Esophagus squamous epithelium (tissue), 5 donors: ENCODE measurements at regions not wholly inside any gene's neighbourhood (a gene's known extent, or its start where the extent isn't known, plus 50 kb on each side); places are given as distances from the start of the nearest gene placed in this dataset.

Source experiments
- DNase-seq: peaks from one replicate; lab custom pipeline; 2025; lab: John Stamatoyannopoulos, UW
- H3K27ac ChIP-seq, 4 donors: fragments of 200-600 bp; sonication (generic); one replicate each; pipeline ENCODE4 v1.5.1; 2016 to 2019; ENCODE audit warnings: mild to moderate bottlenecking in 1 of 4
- H3K27me3 ChIP-seq, 4 donors: fragments of 200-600 bp; sonication (generic); 1 replicate in 3 of 4; 2 replicates in 1 of 4; pipeline versions ENCODE4 v1.5.1 to v1.6.0; 2017 to 2021; ENCODE audit warnings: antibody characterized with exemption in 1 of 4
- H3K36me3 ChIP-seq, 3 donors: fragments of 200-600 bp; sonication (generic); one replicate each; pipeline ENCODE4 v1.5.1; 2016 to 2019
- H3K4me1 ChIP-seq, 3 donors: fragments of 200-600 bp; sonication (generic); one replicate each; pipeline ENCODE4 v1.5.1; 2017 to 2019
- H3K4me3 ChIP-seq, 4 donors: fragments of 200-600 bp; sonication (generic); 1 replicate in 3 of 4; 2 replicates in 1 of 4; pipeline ENCODE4 v1.5.1; 2016 to 2019; ENCODE audit warnings: mild to moderate bottlenecking in 2 of 4, moderate library complexity in 1 of 4
- H3K9me3 ChIP-seq, 3 donors: fragments of 200-600 bp; sonication (generic); one replicate each; pipeline ENCODE4 v1.5.1; 2016 to 2019
- CTCF ChIP-seq, 6 experiments: fragments of 450-650 bp in 4 of 6; fragments of 200-600 bp in 2 of 6; sonication (generic) in 2 of 6; IDR thresholded peaks; one replicate each; pipeline ENCODE4 v1.5.1; 2016 to 2019; ENCODE audit warnings: antibody characterized with exemption in 6 of 6, mild to moderate bottlenecking in 4 of 6, moderate library complexity in 4 of 6
- POLR2A ChIP-seq, 4 donors: fragments of 450-650 bp; IDR thresholded peaks; one replicate each; pipeline ENCODE4 v1.6.1; 2017; ENCODE audit warnings: antibody characterized with exemption in 4 of 4, mild to moderate bottlenecking in 4 of 4, moderate library complexity in 3 of 4
- WGBS, 2 donors: methylation state at CpG; one replicate each; pipeline ENCODE4 v1.1.5; 2018; 5-methylcytosine and 5-hydroxymethylcytosine counted together
- intact Hi-C: fragments of 100-400 bp; cut with DNase I; formaldehyde crosslinking; loops from one replicate; pipeline ENCODE4 v1.15.0; 2022
- donor health status: DM: yes; HTN: yes; CAD: no.

GRCh38 chr9:135290566-135290965 is 189.0 kb upstream of the PPP1R26 start:
- Histone ChIP-seq H3K4me3 (no peak overlapping the region), H3K27me3 (peaks cover 0 to 64% (median 0%) of the 10 kb centered on the region in 4 donors), H3K36me3 (no peaks in the 10 kb centered on the region), H3K4me1 (peaks cover 0 to 8% (median 0%) of the 10 kb centered on the region in 3 donors), H3K27ac (no peak overlapping the region), H3K9me3 (no peaks in the 10 kb centered on the region)
- TF ChIP-seq POLR2A (IDR thresholded peaks at IDR 0.05): no peak
- TF ChIP-seq CTCF (IDR thresholded peaks at IDR 0.05): no peak
- DNase-seq: no peak
- WGBS, 2 donors: 56 to 69% methylated on average over 4 to 5 of the region's 9 CpGs
- intact Hi-C loops: no loop called here

- DNase-seq: no peak
- no peaks in the 10 kb centered on the region for H3K9me3 ChIP-seq
- intact Hi-C loops: no loop called here
- TF ChIP-seq POLR2A (IDR thresholded peaks at IDR 0.05) (no peak), CTCF (IDR thresholded peaks at IDR 0.05) (no peak)
- no peak overlapping the region for H3K27ac ChIP-seq
- peaks cover 0 to 8% (median 0%) of the 10 kb centered on the region in 3 donors for H3K4me1 ChIP-seq
- H3K27me3 ChIP-seq: peaks cover 0 to 69% (median 0%) of the 10 kb centered on the region in 4 donors
- H3K4me3 ChIP-seq: no peak overlapping the region
- 65 to 73% methylated on average over 17 of the region's 17 CpGs for WGBS, 2 donors
- no peaks in the 10 kb centered on the region for H3K36me3 ChIP-seq
These were observed 188.4 kb upstream of the PPP1R26 start for GRCh38 chr9:135291165-135291564.

GRCh38 chr9:135294836-135295235 is 184.7 kb upstream of the PPP1R26 start:
- H3K27me3 ChIP-seq: peaks cover 0 to 74% (median 2%) of the 10 kb centered on the region in 4 donors
- H3K4me3 ChIP-seq: no peak overlapping the region
- DNase-seq: no peak
- no peaks in the 10 kb centered on the region for H3K4me1 ChIP-seq
- H3K36me3 ChIP-seq: no peaks in the 10 kb centered on the region
- no peak for TF ChIP-seq POLR2A (IDR thresholded peaks at IDR 0.05)
- TF ChIP-seq CTCF (IDR thresholded peaks at IDR 0.05): no peak
- H3K27ac ChIP-seq: no peak overlapping the region
- 31 to 43% methylated on average over 3 to 10 of the region's 11 CpGs for WGBS, 2 donors
- no peaks in the 10 kb centered on the region for H3K9me3 ChIP-seq
- intact Hi-C loops: no loop called here

GRCh38 chr9:135295551-135296300 is 183.9 kb upstream of the PPP1R26 start:
- no peak overlapping the region for H3K4me3 ChIP-seq
- DNase-seq: no peak
- 72 to 74% methylated on average over 11 of the region's 11 CpGs for WGBS, 2 donors
- no peak overlapping the region for H3K27ac ChIP-seq
- peaks cover 0 to 74% (median 3%) of the 10 kb centered on the region in 4 donors for H3K27me3 ChIP-seq
- intact Hi-C loops: no loop called here
- no peak for TF ChIP-seq CTCF (IDR thresholded peaks at IDR 0.05)
- no peak for TF ChIP-seq POLR2A (IDR thresholded peaks at IDR 0.05)
- H3K36me3 ChIP-seq: no peaks in the 10 kb centered on the region
- H3K4me1 ChIP-seq: no peaks in the 10 kb centered on the region
- no peaks in the 10 kb centered on the region for H3K9me3 ChIP-seq

GRCh38 chr9:135296735-135297455 is 182.7 kb upstream of the PPP1R26 start:
- intact Hi-C loops: no loop called here
- no peak overlapping the region for H3K27ac ChIP-seq
- H3K4me1 ChIP-seq: no peaks in the 10 kb centered on the region
- no peaks in the 10 kb centered on the region for H3K9me3 ChIP-seq
- no peak overlapping the region for H3K4me3 ChIP-seq
- no peak for TF ChIP-seq POLR2A (IDR thresholded peaks at IDR 0.05)
- no peak for TF ChIP-seq CTCF (IDR thresholded peaks at IDR 0.05)
- peaks cover 0 to 79% (median 3%) of the 10 kb centered on the region in 4 donors for H3K27me3 ChIP-seq
- WGBS, 2 donors: 57 to 61% methylated on average over 3 to 5 of the region's 12 CpGs
- DNase-seq: no peak
- no peaks in the 10 kb centered on the region for H3K36me3 ChIP-seq
